HG03095 (cell line): ENCODE measurements at regions not wholly inside any gene's neighbourhood (a gene's known extent, or its start where the extent isn't known, plus 50 kb on each side); places are given as distances from the start of the nearest gene placed in this dataset.
"Not testable (repeated sequence)": the region's sequence is repeated elsewhere in the genome, so short reads cannot be mapped to it uniquely, and the experiment has no call there.

Experiments
- ATAC-seq: cut with Tn5 transposase; IDR thresholded peaks from one replicate; pipeline ENCODE4 v1.9.1; 2021; ENCODE audit warnings: moderate library complexity; ENCODE audit not compliant: unreplicated experiment

- ATAC-seq = no peak
Measured at GRCh38 chr6:11307226-11307625, 74.8 kb upstream of the NEDD9 start.

- ATAC-seq = no peak
Measured at GRCh38 chr6:11304946-11305345, 72.5 kb upstream of the NEDD9 start.

DNA sequence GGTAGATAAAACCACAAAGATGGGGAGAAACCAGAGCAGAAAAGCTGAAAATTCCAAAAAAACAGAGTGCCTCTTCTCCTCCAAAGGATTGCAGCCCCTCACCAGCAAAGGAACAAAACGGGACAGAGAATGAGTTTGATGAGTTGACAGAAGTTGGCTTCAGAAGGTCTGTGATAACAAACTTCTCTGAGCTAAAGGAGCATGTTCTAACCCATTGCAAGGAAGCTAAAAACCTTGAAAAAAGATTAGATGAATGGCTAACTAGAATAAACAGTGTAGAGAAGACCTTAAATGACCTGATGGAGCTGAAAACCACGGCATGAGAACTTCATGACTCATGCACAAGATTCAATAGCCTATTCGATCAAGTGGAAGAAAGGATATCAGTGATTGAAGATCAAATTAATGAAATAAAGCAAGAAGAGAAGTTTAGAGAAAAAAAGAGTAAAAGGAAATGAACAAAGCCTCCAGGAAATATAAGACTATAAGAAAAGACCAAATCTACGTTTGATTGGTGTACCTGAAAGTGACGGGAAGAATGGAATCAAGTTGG lies 67.5 kb upstream of the NEDD9 start:
- not testable (repeated sequence) for ATAC-seq

GRCh38 chr6:11299421-11299784 lies 66.9 kb upstream of the NEDD9 start:
- ATAC-seq = not testable (repeated sequence)

DNA sequence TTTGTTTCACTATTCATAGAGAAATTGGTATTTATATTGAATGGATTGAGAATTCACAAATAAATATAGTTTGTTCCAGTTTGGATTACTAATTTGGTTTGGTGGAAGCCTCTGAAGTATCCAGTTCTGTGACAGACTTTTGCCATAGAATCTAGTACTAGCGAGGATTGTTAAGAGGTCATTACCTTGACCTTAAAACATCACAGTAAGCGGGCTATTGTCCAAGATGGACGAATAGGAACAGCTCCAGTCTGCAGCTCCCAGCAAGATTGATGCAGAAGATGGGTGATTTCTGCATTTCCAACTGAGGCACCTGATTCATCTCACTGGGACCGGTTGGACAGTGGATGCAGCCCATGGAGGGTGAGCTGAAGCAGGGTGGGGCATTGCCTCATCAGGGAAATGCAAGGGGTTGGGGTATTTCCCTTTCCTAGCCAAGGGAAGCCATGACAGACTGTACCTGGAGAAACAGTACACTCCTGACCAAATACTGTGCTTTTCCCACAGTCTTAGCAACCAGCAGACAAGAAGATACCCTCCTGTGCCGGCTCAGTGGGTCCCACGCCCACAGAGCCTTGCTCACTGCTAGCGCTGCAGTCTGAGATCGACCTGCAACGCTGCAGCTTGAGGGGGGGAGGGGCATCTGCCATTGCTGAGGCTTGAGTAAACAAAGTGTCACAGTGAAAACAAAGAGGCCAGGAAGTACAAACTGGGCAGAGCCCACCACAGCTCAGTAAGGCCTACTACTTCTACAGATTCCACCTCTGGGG lies 66.4 kb upstream of the NEDD9 start:
- no peak for ATAC-seq

DNA sequence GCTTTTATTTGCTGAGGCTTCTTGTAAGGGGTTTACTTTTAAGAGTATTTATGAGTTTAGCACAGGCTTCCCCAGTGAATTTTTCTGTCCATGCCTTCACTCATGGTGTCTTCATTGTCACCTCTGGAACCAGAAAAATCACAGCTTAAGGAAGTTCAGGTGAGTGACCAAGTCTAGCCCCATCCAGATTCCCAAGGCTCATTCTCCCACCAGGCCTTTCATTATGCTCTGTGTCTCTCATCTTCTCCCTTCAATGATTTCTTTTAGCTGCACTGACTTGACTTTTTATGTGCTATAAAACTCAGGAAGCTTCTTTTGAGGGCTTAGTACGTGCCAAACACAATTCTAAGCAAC lies 64.9 kb upstream of the NEDD9 start:
- no peak for ATAC-seq

DNA sequence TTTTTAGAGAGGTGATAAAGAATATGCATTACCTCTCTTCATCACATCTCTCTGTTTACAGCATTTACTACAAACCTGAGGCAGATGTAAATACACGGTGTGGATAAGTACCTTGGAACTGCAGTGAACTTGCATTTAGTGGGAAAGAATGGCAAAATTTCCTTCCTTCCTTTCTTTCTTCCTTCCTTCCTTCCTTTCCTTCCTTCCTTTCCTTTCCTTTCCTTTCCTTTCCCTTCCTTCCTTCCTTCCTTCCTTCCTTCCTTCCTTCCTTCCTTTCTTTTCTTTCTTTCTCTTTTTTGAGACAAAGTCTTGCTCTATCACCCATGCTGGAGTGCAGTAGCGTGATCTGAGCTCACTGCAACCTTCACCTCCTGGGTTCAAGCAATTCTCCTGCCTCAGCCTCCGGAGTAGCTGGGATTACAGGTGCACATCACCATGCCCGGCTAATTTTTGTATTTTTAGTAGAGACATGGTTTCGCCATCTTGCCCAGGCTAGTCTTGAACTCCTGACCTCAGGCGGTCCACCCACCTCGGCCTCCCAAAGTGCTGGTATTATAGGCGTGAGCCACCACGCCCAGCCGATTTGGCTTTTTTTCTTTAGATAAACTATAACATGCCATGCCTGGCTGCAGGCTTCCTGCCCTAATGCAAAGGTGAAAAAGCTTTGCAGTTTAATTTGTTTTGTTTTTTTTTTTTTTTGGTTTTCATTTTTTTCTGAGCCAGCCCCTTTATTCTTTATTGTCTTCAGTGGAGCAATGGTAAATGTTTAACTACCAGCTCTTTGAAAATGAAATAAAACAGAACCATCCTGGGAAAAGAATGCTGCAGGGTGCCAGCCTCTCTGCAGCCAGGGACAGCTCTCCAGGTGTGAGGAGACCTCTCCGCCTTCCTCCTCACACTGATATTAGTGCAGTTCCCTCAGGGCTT lies 64.2 kb upstream of the NEDD9 start:
- ATAC-seq = no peak

DNA sequence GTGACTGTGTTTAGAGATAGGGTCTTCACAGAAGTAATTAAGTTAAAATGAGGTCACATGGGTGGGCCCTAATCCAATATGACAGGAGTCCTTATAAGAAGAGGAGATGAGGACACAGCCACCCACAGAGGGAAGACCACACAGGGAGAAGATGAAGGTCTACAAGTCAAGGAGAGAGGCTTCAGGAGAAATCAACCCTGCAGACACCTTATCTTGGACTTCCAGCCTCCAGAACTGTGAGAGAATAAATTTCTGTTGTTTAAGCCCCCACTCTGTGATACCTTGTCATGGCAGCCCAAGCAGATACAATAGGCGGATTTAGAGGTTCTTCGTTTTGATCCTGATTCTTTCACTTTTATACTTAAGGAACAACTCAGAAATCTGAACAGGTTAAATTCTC lies 63.5 kb upstream of the NEDD9 start:
- no peak for ATAC-seq

- ATAC-seq = no peak
Measured at GRCh38 chr6:11294228-11294627, 61.8 kb upstream of the NEDD9 start.

- no peak for ATAC-seq
Measured at GRCh38 chr6:11292594-11293236, 60.2 kb upstream of the NEDD9 start.

GRCh38 chr6:11292091-11292490 lies 59.6 kb upstream of the NEDD9 start:
- no peak for ATAC-seq

DNA sequence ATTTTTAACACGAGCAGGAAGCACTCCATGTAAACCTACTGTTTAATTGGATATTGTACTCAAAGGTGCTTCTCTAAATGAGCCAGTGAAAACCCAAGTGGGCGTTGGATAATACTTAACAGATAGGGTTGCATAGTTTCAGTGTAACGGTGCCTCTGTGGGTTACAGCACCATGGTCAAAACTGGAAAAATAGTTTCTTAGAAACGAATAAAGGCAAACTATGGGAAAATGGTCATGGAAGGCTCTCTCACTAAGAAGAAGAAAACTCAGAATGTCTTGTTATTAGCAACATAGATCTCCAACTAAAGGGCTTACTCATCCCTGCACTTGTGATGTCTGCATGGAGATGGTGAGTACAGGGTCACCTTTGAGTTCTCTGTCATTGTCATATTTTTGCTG lies 59.1 kb upstream of the NEDD9 start:
- no peak for ATAC-seq

- no peak for ATAC-seq
Measured at GRCh38 chr6:11290027-11290426, 57.6 kb upstream of the NEDD9 start.

- no peak for ATAC-seq
Measured at GRCh38 chr6:11288065-11288464, 55.6 kb upstream of the NEDD9 start.

DNA sequence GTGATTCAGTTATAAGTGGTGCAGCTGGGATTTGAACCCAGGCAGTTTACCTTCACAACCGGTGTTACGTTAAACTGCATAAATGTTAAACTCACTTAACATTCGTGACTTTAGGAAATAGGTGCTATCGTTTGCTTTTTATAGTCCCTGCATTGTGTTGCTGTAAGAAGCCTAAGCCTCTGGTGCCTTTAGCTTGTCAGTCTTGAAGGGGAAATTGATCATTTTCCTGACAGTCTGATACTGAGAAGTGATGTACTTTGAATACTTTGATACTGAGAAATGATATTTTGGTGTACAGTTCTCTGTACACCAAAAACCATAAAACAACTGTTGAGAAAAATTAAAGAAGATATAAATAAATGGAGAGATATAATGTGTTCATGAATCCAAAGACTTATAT lies 52.5 kb upstream of the NEDD9 start:
- no peak for ATAC-seq

DNA sequence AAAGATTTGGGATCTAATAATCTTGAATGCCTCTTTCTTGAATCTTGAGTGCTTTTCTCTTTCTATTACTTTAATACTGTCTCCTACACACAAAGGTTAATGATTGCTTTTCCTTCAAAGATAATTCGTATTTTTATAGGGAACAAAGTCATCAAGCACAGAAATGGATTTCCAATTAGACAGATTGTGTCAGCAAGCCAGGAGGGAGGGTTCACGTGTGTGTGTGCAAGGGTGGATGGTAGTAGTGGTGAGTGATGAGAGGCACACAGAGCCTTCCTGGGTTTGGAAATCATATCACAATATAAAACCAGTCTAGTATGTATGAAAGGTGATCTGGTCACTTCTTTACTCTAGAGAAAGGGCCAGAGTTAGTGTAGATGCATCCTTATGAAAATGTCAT lies 51.2 kb upstream of the NEDD9 start:
- no peak for ATAC-seq

GRCh38 chr6:11282875-11283274 lies 50.4 kb upstream of the NEDD9 start:
- ATAC-seq = no peak
